ENCODE measurements at regions not wholly inside any gene's neighbourhood (a gene's known extent, or its start where the extent isn't known, plus 50 kb on each side); places are given as distances from the start of the nearest gene placed in this dataset.

DNA sequence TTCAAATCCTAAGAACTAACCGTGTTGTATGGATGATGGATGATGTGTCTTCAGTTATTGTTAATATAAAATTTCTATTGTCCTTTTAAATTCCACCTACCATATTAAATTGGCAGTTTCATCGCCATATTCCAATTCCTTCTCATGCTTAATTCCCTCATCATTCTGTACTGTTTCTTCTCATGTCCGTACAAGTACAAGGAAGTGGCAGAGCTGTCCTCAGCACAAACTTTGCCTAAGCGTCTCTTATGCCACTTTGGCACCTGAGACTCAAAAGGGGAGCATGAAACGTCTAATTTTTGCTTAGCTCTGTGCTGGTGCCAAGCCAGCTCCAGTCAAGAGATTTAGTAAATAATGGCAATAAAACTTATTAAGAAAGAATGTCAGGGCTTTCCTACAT is 158.2 kb upstream of the LAMA2 start:
- Histone ChIP-seq H3K79me2 (ENCODE audit: control insufficient read depth, low read length) (no peaks in the 10 kb centered on the region), H3K9me3 (ENCODE audit: control insufficient read depth, insufficient read depth, low read length) (no peaks in the 10 kb centered on the region), H3K4me3 (ENCODE audit: low read length) (no peak overlapping the region), H3K4me2 (ENCODE audit: low read length) (no peak overlapping the region), H3K4me1 (ENCODE audit: control insufficient read depth, low read length) (no peaks in the 10 kb centered on the region), H3K36me3 (ENCODE audit: control insufficient read depth, low read length) (no peaks in the 10 kb centered on the region), H3K27ac (ENCODE audit: low read depth, low read length) (no peak overlapping the region), H4K20me1 (ENCODE audit: control insufficient read depth, insufficient read depth, low read depth, low read length) (no peaks in the 10 kb centered on the region), H3K9me2 (replicated peaks; ENCODE audit: control insufficient read depth, low read length) (no peaks in the 10 kb centered on the region), H3F3A (ENCODE audit: control insufficient read depth, insufficient read depth) (no peaks in the 10 kb centered on the region), H3K27me3 (ENCODE audit: control insufficient read depth, low read length) (no peaks in the 10 kb centered on the region)
- TF ChIP-seq, protein P1, sequence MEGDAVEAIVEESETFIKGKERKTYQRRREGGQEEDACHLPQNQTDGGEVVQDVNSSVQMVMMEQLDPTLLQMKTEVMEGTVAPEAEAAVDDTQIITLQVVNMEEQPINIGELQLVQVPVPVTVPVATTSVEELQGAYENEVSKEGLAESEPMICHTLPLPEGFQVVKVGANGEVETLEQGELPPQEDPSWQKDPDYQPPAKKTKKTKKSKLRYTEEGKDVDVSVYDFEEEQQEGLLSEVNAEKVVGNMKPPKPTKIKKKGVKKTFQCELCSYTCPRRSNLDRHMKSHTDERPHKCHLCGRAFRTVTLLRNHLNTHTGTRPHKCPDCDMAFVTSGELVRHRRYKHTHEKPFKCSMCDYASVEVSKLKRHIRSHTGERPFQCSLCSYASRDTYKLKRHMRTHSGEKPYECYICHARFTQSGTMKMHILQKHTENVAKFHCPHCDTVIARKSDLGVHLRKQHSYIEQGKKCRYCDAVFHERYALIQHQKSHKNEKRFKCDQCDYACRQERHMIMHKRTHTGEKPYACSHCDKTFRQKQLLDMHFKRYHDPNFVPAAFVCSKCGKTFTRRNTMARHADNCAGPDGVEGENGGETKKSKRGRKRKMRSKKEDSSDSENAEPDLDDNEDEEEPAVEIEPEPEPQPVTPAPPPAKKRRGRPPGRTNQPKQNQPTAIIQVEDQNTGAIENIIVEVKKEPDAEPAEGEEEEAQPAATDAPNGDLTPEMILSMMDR (IDR thresholded peaks at IDR 0.05; ENCODE audit: low read depth, low read length, poor library complexity, severe bottlenecking): no peak
- no peak for TF ChIP-seq EZH2phosphoT487 (IDR thresholded peaks at IDR 0.05; ENCODE audit: borderline replicate concordance, low read length)

GRCh38 chr6:128723667-128724066 is 159.3 kb upstream of the LAMA2 start:
- no peaks in the 10 kb centered on the region for H3K79me2 ChIP-seq (ENCODE audit: control insufficient read depth, low read length)
- H3K27me3 ChIP-seq (ENCODE audit: control insufficient read depth, low read length): no peaks in the 10 kb centered on the region
- no peaks in the 10 kb centered on the region for H3K4me1 ChIP-seq (ENCODE audit: control insufficient read depth, low read length)
- TF ChIP-seq EZH2phosphoT487 (IDR thresholded peaks at IDR 0.05; ENCODE audit: borderline replicate concordance, low read length): no peak
- TF ChIP-seq, protein P1 (IDR thresholded peaks at IDR 0.05; ENCODE audit: low read depth, low read length, poor library complexity, severe bottlenecking): no peak
- no peak overlapping the region for H3K27ac ChIP-seq (ENCODE audit: low read depth, low read length)
- H3K9me2 ChIP-seq (replicated peaks; ENCODE audit: control insufficient read depth, low read length): no peaks in the 10 kb centered on the region
- no peak overlapping the region for H3K4me3 ChIP-seq (ENCODE audit: low read length)
- H3F3A ChIP-seq (ENCODE audit: control insufficient read depth, insufficient read depth): no peaks in the 10 kb centered on the region
- H3K36me3 ChIP-seq (ENCODE audit: control insufficient read depth, low read length): no peaks in the 10 kb centered on the region
- H3K4me2 ChIP-seq (ENCODE audit: low read length): no peak overlapping the region
- H4K20me1 ChIP-seq (ENCODE audit: control insufficient read depth, insufficient read depth, low read depth, low read length): no peaks in the 10 kb centered on the region
- H3K9me3 ChIP-seq (ENCODE audit: control insufficient read depth, insufficient read depth, low read length): no peaks in the 10 kb centered on the region

GRCh38 chr6:128720891-128721290 is 162.0 kb upstream of the LAMA2 start:
- Histone ChIP-seq H3K36me3 (ENCODE audit: control insufficient read depth, low read length) (no peaks in the 10 kb centered on the region), H3K4me2 (ENCODE audit: low read length) (no peak overlapping the region), H3K9me2 (replicated peaks; ENCODE audit: control insufficient read depth, low read length) (no peaks in the 10 kb centered on the region), H3K27ac (ENCODE audit: low read depth, low read length) (no peak overlapping the region), H3K4me3 (ENCODE audit: low read length) (no peak overlapping the region), H3F3A (ENCODE audit: control insufficient read depth, insufficient read depth) (no peaks in the 10 kb centered on the region), H3K4me1 (ENCODE audit: control insufficient read depth, low read length) (no peaks in the 10 kb centered on the region), H3K79me2 (ENCODE audit: control insufficient read depth, low read length) (no peaks in the 10 kb centered on the region), H3K9me3 (ENCODE audit: control insufficient read depth, insufficient read depth, low read length) (no peaks in the 10 kb centered on the region), H4K20me1 (ENCODE audit: control insufficient read depth, insufficient read depth, low read depth, low read length) (no peaks in the 10 kb centered on the region), H3K27me3 (ENCODE audit: control insufficient read depth, low read length) (no peaks in the 10 kb centered on the region)
- TF ChIP-seq EZH2phosphoT487 (IDR thresholded peaks at IDR 0.05; ENCODE audit: borderline replicate concordance, low read length): no peak
- TF ChIP-seq, protein P1 (IDR thresholded peaks at IDR 0.05; ENCODE audit: low read depth, low read length, poor library complexity, severe bottlenecking): no peak

GRCh38 chr6:128719786-128720185 is 163.2 kb upstream of the LAMA2 start:
- H3F3A ChIP-seq (ENCODE audit: control insufficient read depth, insufficient read depth): no peaks in the 10 kb centered on the region
- H3K4me2 ChIP-seq (ENCODE audit: low read length): no peak overlapping the region
- no peaks in the 10 kb centered on the region for H3K36me3 ChIP-seq (ENCODE audit: control insufficient read depth, low read length)
- H3K27ac ChIP-seq (ENCODE audit: low read depth, low read length): no peak overlapping the region
- TF ChIP-seq, protein P1 (IDR thresholded peaks at IDR 0.05; ENCODE audit: low read depth, low read length, poor library complexity, severe bottlenecking): no peak
- no peak for TF ChIP-seq EZH2phosphoT487 (IDR thresholded peaks at IDR 0.05; ENCODE audit: borderline replicate concordance, low read length)
- H3K4me1 ChIP-seq (ENCODE audit: control insufficient read depth, low read length): no peaks in the 10 kb centered on the region
- no peaks in the 10 kb centered on the region for H3K27me3 ChIP-seq (ENCODE audit: control insufficient read depth, low read length)
- no peaks in the 10 kb centered on the region for H3K9me3 ChIP-seq (ENCODE audit: control insufficient read depth, insufficient read depth, low read length)
- no peak overlapping the region for H3K4me3 ChIP-seq (ENCODE audit: low read length)
- no peaks in the 10 kb centered on the region for H3K79me2 ChIP-seq (ENCODE audit: control insufficient read depth, low read length)
- no peaks in the 10 kb centered on the region for H3K9me2 ChIP-seq (replicated peaks; ENCODE audit: control insufficient read depth, low read length)
- no peaks in the 10 kb centered on the region for H4K20me1 ChIP-seq (ENCODE audit: control insufficient read depth, insufficient read depth, low read depth, low read length)

Measured in DOHH2 (cell line).